IMR-90 (cell line): ENCODE measurements at regions not wholly inside any gene's neighbourhood (a gene's known extent, or its start where the extent isn't known, plus 50 kb on each side); places are given as distances from the start of the nearest gene placed in this dataset.

Source experiments
- ATAC-seq: fragments of 200-7000 bp; cut with Tn5 transposase; 2 replicates; pipeline ENCODE4 v1.9.1; 2020; ENCODE audit warnings: low read depth, mild to moderate bottlenecking, moderate library complexity
- BruUV-seq: library from RNA; stranded (reverse); fragments of 400-500 nt; replicated peaks from 2 replicates; lab custom pipeline; 2021; lab: Mats Ljungman, UMichigan
- CTCF ChIA-PET: fragments of 300-600 bp; formaldehyde crosslinking; extraction: SDS; loops from one replicate; lab custom pipeline; 2021; ENCODE audit warnings: antibody characterized with exemption; lab: Yijun Ruan, JAX
- POLR2A ChIA-PET: fragments of 300-600 bp; sonication (Branson Sonifier 250); formaldehyde crosslinking; loops from one replicate; lab custom pipeline; 2022; ENCODE audit warnings: antibody characterized with exemption; ENCODE audit not compliant: unreplicated experiment; lab: Charles Lee
- DNase-seq: peaks from one replicate; pipeline ENCODE4 v3.0.0; 2013
- H2AFZ ChIP-seq: replicated peaks from 2 replicates; pipeline ENCODE3; 2013; ENCODE audit warnings: low read length, mild to moderate bottlenecking; ENCODE audit not compliant: poor library complexity
- H2AK5ac ChIP-seq: 2 replicates; pipeline ENCODE4 v1.6.1; 2013; ENCODE audit warnings: low read depth, low read length, inconsistent platforms
- H2AK9ac ChIP-seq: replicated peaks from 2 replicates; pipeline ENCODE3; 2013; ENCODE audit warnings: mild to moderate bottlenecking, low read depth, low read length, moderate library complexity; ENCODE audit not compliant: poor library complexity
- H2BK120ac ChIP-seq: 2 replicates; pipeline ENCODE4 v1.6.1; 2013; ENCODE audit warnings: low read depth, low read length, inconsistent platforms
- H2BK15ac ChIP-seq: 3 replicates; pipeline ENCODE4 v1.6.1; 2013; ENCODE audit warnings: low read depth, low read length, inconsistent platforms
- H2BK20ac ChIP-seq: 2 replicates; pipeline ENCODE4 v1.6.1; 2013; ENCODE audit warnings: low read depth, mild to moderate bottlenecking, inconsistent platforms, low read length, moderate library complexity
- H2BK5ac ChIP-seq: 2 replicates; pipeline ENCODE4 v1.6.1; 2013; ENCODE audit warnings: mild to moderate bottlenecking, low read depth, low read length, inconsistent platforms; ENCODE audit not compliant: poor library complexity, severe bottlenecking
- H3K14ac ChIP-seq: replicated peaks from 2 replicates; pipeline ENCODE4 v1.6.1; 2013; ENCODE audit warnings: low read depth, low read length, inconsistent platforms
- H3K18ac ChIP-seq: 2 replicates; pipeline ENCODE4 v1.6.1; 2013; ENCODE audit warnings: low read depth, low read length, control low read depth
- H3K23ac ChIP-seq: 2 replicates; pipeline ENCODE4 v1.6.1; 2013; ENCODE audit warnings: low read depth, low read length, inconsistent platforms
- H3K27ac ChIP-seq: 2 replicates; pipeline ENCODE4 v1.5.1; 2013; ENCODE audit warnings: mild to moderate bottlenecking, control low read depth, low read length; ENCODE audit not compliant: insufficient read depth
- H3K27me3 ChIP-seq: 2 replicates; pipeline ENCODE4 v1.6.1; 2013; ENCODE audit warnings: low read length; ENCODE audit not compliant: control insufficient read depth, insufficient read depth
- H3K36me3 ChIP-seq: 2 replicates; pipeline ENCODE4 v1.6.1; 2013; ENCODE audit warnings: low read length, mixed read lengths; ENCODE audit not compliant: control insufficient read depth, insufficient read depth
- H3K4ac ChIP-seq: 2 replicates; pipeline ENCODE4 v1.6.1; 2013; ENCODE audit warnings: low read depth, low read length, inconsistent platforms
- H3K4me1 ChIP-seq: 2 replicates; pipeline ENCODE4 v1.6.1; 2013; ENCODE audit warnings: low read length, mixed read lengths; ENCODE audit not compliant: control insufficient read depth, insufficient read depth
- H3K4me2 ChIP-seq: 2 replicates; pipeline ENCODE4 v1.6.1; 2013; ENCODE audit warnings: low read depth, mild to moderate bottlenecking, control low read depth, low read length, moderate library complexity
- H3K4me3 ChIP-seq: 2 replicates; pipeline ENCODE4 v1.5.1; 2013; ENCODE audit warnings: low read depth, mild to moderate bottlenecking, control low read depth, low read length, moderate library complexity; ENCODE audit not compliant: insufficient read depth
- H3K56ac ChIP-seq: 2 replicates; pipeline ENCODE4 v1.6.1; 2013; ENCODE audit warnings: low read length, inconsistent platforms; ENCODE audit not compliant: insufficient read depth; ENCODE audit errors: extremely low read depth
- H3K79me1 ChIP-seq, 2 experiments: 2 replicates each; pipeline ENCODE4 v1.6.1; 2013; ENCODE audit warnings: low read length in 2 of 2, inconsistent platforms in 1 of 2, low read depth in 1 of 2
- H3K9ac ChIP-seq: 2 replicates; pipeline ENCODE4 v1.6.1; 2013; ENCODE audit warnings: low read depth, low read length, control low read depth
- H3K9me1 ChIP-seq: 2 replicates; pipeline ENCODE4 v1.6.1; 2013; ENCODE audit warnings: low read length, inconsistent platforms; ENCODE audit not compliant: insufficient read depth
- H3K9me3 ChIP-seq: 2 replicates; pipeline ENCODE4 v1.6.1; 2013; ENCODE audit warnings: low read length; ENCODE audit not compliant: control insufficient read depth, insufficient read depth
- H4K20me1 ChIP-seq: 2 replicates; pipeline ENCODE4 v1.6.1; 2013; ENCODE audit warnings: low read length, inconsistent platforms; ENCODE audit not compliant: insufficient read depth
- H4K5ac ChIP-seq: 2 replicates; pipeline ENCODE4 v1.6.1; 2013; ENCODE audit warnings: mild to moderate bottlenecking, low read depth, low read length, control low read depth
- H4K8ac ChIP-seq, 2 experiments: 2 replicates each; pipeline ENCODE4 v1.6.1; 2013; ENCODE audit warnings: low read depth in 2 of 2, low read length in 2 of 2, control low read depth in 1 of 2, inconsistent platforms in 1 of 2
- H4K91ac ChIP-seq: 2 replicates; pipeline ENCODE4 v1.6.1; 2013; ENCODE audit warnings: low read depth, low read length, inconsistent platforms; ENCODE audit not compliant: insufficient read depth
- BHLHE40 ChIP-seq: fragments of 150-350 bp; IDR thresholded peaks from 2 replicates; pipeline ENCODE4 v1.6.1; 2016; ENCODE audit warnings: mild to moderate bottlenecking, low read depth, low read length
- CEBPB ChIP-seq: IDR thresholded peaks from 2 replicates; pipeline ENCODE4 v1.6.1; 2012; ENCODE audit warnings: low read depth, low read length, improper control_type of control experiment
- FOS ChIP-seq: fragments of 150-350 bp; IDR thresholded peaks from 2 replicates; pipeline ENCODE4 v1.6.1; 2016; ENCODE audit warnings: low read depth, low read length
- MAFK ChIP-seq: IDR thresholded peaks from 2 replicates; pipeline ENCODE4 v1.6.1; 2012; ENCODE audit warnings: low read depth, low read length, improper control_type of control experiment
- MAZ ChIP-seq: IDR thresholded peaks from 2 replicates; pipeline ENCODE4 v1.6.1; 2012; ENCODE audit warnings: low read depth, mild to moderate bottlenecking, low read length, improper control_type of control experiment, moderate library complexity, borderline replicate concordance
- POLR2A ChIP-seq: IDR thresholded peaks from 2 replicates; pipeline ENCODE4 v1.6.1; 2012; ENCODE audit warnings: mild to moderate bottlenecking, low read depth, low read length
- RCOR1 ChIP-seq: IDR thresholded peaks from 2 replicates; pipeline ENCODE4 v1.6.1; 2012; ENCODE audit warnings: mild to moderate bottlenecking, low read length, improper control_type of control experiment; ENCODE audit not compliant: insufficient replicate concordance
- SMC3 ChIP-seq: fragments of 150-350 bp; IDR thresholded peaks from 2 replicates; pipeline ENCODE4 v1.6.1; 2016; ENCODE audit warnings: low read depth, mild to moderate bottlenecking, antibody characterized with exemption, low read length, moderate library complexity
- WGBS, 2 experiments: methylation state at CpG; one replicate each; pipeline versions ENCODE4 v1.1.5 to v1.1.7; 2013; ENCODE audit warnings: missing lambda C conversion rate in 2 of 2; ENCODE audit not compliant: insufficient read length in 1 of 2; ENCODE audit errors: extremely low coverage in 2 of 2; 5-methylcytosine and 5-hydroxymethylcytosine counted together
- dilution Hi-C: fragments of 300-500 bp; cut with HindIII; formaldehyde crosslinking; loops from one replicate; pipeline ENCODE4 v1.14.3; 2018; ENCODE audit warnings: low sequenced_read_pairs; ENCODE audit not compliant: unreplicated experiment
- in situ Hi-C: fragments of 300-500 bp; cut with MboI; formaldehyde crosslinking; loops from 3 replicates; pipeline ENCODE4 v1.14.3; 2019; ENCODE audit warnings: low sequenced_read_pairs, inconsistent platforms, mixed read lengths
- intact Hi-C: fragments of 100-400 bp; cut with micrococcal nuclease; formaldehyde crosslinking; loops from 2 replicates; pipeline ENCODE4 v1.10.0; 2022
- TF ChIP-seq, protein P1 (sequence below): fragments of 150-350 bp; IDR thresholded peaks from 2 replicates; pipeline ENCODE4 v1.6.1; 2017; ENCODE audit warnings: mild to moderate bottlenecking, antibody characterized with exemption, low read length, low read depth
- TF ChIP-seq, protein P2 (sequence below): conservative IDR thresholded peaks from 2 replicates; pipeline ENCODE4 v1.5.1; 2012; ENCODE audit warnings: mild to moderate bottlenecking, low read depth, low read length, improper control_type of control experiment
- TF ChIP-seq, protein P3 (sequence below): fragments of 150-350 bp; IDR thresholded peaks from 2 replicates; pipeline ENCODE4 v1.6.1; 2016; ENCODE audit warnings: low read depth, mild to moderate bottlenecking, low read length, moderate library complexity, borderline replicate concordance

DNA sequence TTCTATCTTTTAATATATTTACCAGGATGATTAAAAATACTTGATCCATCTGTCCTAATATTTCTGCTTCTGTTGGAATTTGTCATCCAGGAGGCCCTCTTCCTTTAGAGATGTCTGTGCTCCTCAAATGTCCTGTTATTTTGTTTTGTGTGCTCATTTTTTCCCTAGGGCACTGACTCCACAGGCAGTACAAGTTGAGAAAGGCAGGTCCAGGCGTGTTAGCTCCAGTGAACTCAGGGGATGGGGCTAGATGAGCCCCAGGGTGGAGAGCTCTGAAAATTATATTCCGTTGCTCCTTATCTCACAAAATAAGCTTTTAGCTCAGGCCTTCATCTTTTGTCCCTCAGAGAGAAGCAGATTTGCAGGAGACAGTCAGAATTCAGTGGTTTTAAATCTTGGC, 105.7 kb downstream of the SLC4A3 start:
- in situ Hi-C loops: no loop called here
- Histone ChIP-seq H3K27ac (no peak overlapping the region), H3K14ac (no peak overlapping the region), H3K27me3 (no peaks in the 10 kb centered on the region), H4K5ac (no peak overlapping the region), H3K4ac (no peak overlapping the region), H3K79me1 (no peaks in the 10 kb centered on the region), H3K9ac (no peak overlapping the region), H2AK5ac (no peak overlapping the region), H3K9me1 (no peaks in the 10 kb centered on the region), H2AFZ (no peak overlapping the region), H4K8ac (no peak overlapping the region), H3K56ac (no peak overlapping the region), H2BK120ac (no peak overlapping the region), H3K9me3 (peaks cover 3% of the 10 kb centered on the region), H3K36me3 (no peaks in the 10 kb centered on the region), H3K4me3 (no peak overlapping the region), H3K23ac (no peak overlapping the region), H3K4me1 (no peaks in the 10 kb centered on the region), H2BK15ac (no peak overlapping the region), H2BK20ac (no peak overlapping the region), H3K18ac (no peak overlapping the region), H2BK5ac (no peak overlapping the region), H4K20me1 (no peaks in the 10 kb centered on the region), H4K91ac (no peak overlapping the region), H3K4me2 (no peak overlapping the region), H2AK9ac (no peak overlapping the region)
- ChIA-PET CTCF (no interaction called here), POLR2A (no interaction called here)
- intact Hi-C loops: loop anchor here (10.0 kb wide), 3 partner anchors 732 to 1372 kb away; no protein-coding TSS in a partner anchor
- DNase-seq (no peak), ATAC-seq (no peak)
- WGBS, 2 experiments: no CpG with 5 or more reads among the region's 2 CpGs
- TF ChIP-seq BHLHE40 (no peak), SMC3 (no peak), CEBPB (no peak), RCOR1 (no peak), POLR2A (no peak), MAZ (no peak), FOS (no peak), MAFK (no peak)
- TF ChIP-seq, protein P1, sequence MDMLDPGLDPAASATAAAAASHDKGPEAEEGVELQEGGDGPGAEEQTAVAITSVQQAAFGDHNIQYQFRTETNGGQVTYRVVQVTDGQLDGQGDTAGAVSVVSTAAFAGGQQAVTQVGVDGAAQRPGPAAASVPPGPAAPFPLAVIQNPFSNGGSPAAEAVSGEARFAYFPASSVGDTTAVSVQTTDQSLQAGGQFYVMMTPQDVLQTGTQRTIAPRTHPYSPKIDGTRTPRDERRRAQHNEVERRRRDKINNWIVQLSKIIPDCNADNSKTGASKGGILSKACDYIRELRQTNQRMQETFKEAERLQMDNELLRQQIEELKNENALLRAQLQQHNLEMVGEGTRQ: no peak
- TF ChIP-seq, protein P2, sequence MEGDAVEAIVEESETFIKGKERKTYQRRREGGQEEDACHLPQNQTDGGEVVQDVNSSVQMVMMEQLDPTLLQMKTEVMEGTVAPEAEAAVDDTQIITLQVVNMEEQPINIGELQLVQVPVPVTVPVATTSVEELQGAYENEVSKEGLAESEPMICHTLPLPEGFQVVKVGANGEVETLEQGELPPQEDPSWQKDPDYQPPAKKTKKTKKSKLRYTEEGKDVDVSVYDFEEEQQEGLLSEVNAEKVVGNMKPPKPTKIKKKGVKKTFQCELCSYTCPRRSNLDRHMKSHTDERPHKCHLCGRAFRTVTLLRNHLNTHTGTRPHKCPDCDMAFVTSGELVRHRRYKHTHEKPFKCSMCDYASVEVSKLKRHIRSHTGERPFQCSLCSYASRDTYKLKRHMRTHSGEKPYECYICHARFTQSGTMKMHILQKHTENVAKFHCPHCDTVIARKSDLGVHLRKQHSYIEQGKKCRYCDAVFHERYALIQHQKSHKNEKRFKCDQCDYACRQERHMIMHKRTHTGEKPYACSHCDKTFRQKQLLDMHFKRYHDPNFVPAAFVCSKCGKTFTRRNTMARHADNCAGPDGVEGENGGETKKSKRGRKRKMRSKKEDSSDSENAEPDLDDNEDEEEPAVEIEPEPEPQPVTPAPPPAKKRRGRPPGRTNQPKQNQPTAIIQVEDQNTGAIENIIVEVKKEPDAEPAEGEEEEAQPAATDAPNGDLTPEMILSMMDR: no peak
- TF ChIP-seq, protein P3, sequence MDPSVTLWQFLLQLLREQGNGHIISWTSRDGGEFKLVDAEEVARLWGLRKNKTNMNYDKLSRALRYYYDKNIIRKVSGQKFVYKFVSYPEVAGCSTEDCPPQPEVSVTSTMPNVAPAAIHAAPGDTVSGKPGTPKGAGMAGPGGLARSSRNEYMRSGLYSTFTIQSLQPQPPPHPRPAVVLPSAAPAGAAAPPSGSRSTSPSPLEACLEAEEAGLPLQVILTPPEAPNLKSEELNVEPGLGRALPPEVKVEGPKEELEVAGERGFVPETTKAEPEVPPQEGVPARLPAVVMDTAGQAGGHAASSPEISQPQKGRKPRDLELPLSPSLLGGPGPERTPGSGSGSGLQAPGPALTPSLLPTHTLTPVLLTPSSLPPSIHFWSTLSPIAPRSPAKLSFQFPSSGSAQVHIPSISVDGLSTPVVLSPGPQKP: no peak
- dilution Hi-C loops: no loop called here
- BruUV-seq: no TSS peak
